ENCODE measurements at regions not wholly inside any gene's neighbourhood (a gene's known extent, or its start where the extent isn't known, plus 50 kb on each side); places are given as distances from the start of the nearest gene placed in this dataset.

DNA sequence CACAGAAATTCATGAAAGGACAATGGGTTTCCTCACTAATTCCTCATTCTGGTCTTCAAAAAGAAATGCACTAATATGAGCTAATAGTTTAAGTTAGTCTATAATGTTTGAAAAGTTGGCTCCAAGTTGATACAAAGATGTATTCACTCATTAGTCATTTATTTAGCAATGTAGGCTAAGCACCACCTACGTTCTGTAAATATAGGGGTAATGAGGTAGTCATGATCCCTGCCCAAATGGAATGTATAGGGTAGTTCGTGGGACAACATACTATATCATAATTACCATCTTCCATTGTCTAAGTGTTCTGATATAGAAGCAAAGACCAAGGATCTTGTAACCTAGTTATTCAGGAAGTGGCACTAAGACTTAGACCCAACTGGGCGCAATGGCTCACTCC is 86.5 kb downstream of the DIO2 start:
- in situ Hi-C loops (cut with MboI; ENCODE audit: low sequenced_read_pairs, unreplicated experiment): no loop called here
- TF ChIP-seq, protein P1, sequence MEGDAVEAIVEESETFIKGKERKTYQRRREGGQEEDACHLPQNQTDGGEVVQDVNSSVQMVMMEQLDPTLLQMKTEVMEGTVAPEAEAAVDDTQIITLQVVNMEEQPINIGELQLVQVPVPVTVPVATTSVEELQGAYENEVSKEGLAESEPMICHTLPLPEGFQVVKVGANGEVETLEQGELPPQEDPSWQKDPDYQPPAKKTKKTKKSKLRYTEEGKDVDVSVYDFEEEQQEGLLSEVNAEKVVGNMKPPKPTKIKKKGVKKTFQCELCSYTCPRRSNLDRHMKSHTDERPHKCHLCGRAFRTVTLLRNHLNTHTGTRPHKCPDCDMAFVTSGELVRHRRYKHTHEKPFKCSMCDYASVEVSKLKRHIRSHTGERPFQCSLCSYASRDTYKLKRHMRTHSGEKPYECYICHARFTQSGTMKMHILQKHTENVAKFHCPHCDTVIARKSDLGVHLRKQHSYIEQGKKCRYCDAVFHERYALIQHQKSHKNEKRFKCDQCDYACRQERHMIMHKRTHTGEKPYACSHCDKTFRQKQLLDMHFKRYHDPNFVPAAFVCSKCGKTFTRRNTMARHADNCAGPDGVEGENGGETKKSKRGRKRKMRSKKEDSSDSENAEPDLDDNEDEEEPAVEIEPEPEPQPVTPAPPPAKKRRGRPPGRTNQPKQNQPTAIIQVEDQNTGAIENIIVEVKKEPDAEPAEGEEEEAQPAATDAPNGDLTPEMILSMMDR (IDR thresholded peaks at IDR 0.05; ENCODE audit: borderline replicate concordance, control extremely low read depth, extremely low read depth, insufficient read depth, missing control alignments): no peak
- no peak for DNase-seq (ENCODE audit: low spot score)

DNA sequence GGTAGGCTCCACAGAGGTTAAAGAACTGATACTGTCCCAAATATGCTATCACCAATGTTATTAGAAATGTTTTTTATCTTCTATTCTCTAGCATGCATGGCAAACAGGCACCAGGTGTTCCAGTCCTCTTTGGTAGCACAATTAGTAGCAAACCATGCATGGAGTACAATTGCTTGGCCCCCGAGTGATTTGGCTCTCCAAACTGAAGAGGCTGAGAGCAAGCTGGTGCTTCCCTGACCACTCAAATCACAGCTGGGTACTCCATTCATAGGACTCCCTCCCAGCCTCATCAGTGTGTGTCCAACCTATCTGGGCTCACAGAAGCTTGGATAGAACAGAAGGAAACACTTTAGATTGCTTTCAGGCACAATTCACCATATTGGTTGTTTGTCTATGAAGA is 93.4 kb downstream of the DIO2 start:
- TF ChIP-seq, protein P1 (IDR thresholded peaks at IDR 0.05; ENCODE audit: borderline replicate concordance, control extremely low read depth, extremely low read depth, insufficient read depth, missing control alignments): no peak
- DNase-seq (ENCODE audit: low spot score): no peak
- in situ Hi-C loops (cut with MboI; ENCODE audit: low sequenced_read_pairs, unreplicated experiment): no loop called here

DNA sequence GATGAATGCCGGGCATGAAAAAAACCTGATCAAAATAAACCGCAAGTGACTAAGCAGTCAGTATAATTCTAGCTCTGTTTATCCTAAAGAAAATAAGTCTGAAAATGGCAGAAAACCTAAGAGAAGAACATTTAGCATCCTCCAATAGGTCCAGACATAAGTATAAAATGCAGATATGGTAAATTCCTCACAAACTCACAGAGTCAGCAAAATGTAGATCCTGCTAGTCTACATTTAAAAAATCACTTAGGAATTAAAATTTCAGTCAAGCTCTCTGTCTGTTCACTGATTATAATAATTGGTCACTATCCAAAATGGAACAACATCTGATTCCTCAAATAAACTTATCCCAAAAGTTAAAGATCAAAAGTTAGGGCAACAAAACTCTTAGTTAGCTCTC is 95.1 kb downstream of the DIO2 start:
- no peak for DNase-seq (ENCODE audit: low spot score)
- in situ Hi-C loops (cut with MboI; ENCODE audit: low sequenced_read_pairs, unreplicated experiment): no loop called here
- TF ChIP-seq, protein P1 (IDR thresholded peaks at IDR 0.05; ENCODE audit: borderline replicate concordance, control extremely low read depth, extremely low read depth, insufficient read depth, missing control alignments): no peak

DNA sequence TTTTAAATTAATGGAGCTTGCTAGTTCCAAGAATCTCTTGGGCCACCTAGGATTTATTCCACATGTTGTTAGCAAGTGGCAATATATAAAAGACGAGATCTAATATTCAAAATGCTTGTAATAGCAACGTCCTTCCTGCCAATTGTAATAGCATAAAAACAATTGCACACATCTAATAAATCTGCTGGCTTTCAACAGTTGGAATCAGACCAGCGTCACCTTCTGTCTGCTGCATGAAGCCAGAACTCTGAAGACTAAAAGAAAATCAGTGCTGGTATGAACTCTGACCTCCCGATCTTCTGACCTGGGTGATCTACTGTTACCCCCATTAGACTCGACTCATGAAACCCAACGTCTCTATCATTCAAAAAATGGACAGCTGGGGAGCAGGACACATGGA is 100.6 kb downstream of the DIO2 start:
- TF ChIP-seq, protein P1 (IDR thresholded peaks at IDR 0.05; ENCODE audit: borderline replicate concordance, control extremely low read depth, extremely low read depth, insufficient read depth, missing control alignments): no peak
- no peak for DNase-seq (ENCODE audit: low spot score)
- in situ Hi-C loops (cut with MboI; ENCODE audit: low sequenced_read_pairs, unreplicated experiment): no loop called here

DNA sequence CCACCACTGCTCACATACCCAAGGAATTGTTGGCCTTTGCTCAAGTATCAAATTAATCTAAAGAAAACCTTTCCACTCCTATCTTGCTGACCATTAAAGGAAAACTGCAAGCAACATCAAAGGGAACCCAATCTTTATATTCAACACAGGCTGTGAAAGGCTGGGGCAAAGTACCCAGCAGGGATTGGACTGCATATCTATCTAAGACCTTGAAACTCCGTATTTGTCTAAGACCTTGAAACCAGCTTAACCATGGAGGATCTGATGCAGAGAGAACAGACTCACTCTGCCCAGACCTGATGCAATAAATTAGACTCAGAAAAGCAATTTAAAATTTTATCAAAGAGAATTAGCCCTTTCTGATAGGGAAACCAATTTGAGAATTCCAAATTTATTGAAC is 102.2 kb downstream of the DIO2 start:
- in situ Hi-C loops (cut with MboI; ENCODE audit: low sequenced_read_pairs, unreplicated experiment): no loop called here
- TF ChIP-seq, protein P1 (IDR thresholded peaks at IDR 0.05; ENCODE audit: borderline replicate concordance, control extremely low read depth, extremely low read depth, insufficient read depth, missing control alignments): no peak
- DNase-seq (ENCODE audit: low spot score): no peak

DNA sequence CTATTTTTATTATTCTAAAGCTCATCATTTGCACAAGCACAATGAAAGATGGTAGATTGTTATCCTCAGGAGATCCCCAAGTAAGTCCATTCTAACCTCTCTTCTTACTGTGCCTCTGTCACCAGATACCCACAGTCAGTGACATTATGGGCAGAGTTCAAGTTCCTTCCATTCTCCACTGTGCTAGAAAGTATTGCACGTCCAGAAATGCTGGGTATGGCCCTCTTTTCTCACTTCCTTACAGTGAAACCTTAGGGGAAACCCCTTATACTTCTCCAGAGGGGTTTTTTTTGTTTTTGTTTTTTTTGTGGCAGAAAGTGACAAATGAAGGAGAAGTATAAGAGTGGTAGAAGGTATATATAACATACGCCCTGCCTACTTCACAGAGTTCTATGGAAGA is 102.9 kb downstream of the DIO2 start:
- TF ChIP-seq, protein P1 (IDR thresholded peaks at IDR 0.05; ENCODE audit: borderline replicate concordance, control extremely low read depth, extremely low read depth, insufficient read depth, missing control alignments): no peak
- in situ Hi-C loops (cut with MboI; ENCODE audit: low sequenced_read_pairs, unreplicated experiment): no loop called here
- no peak for DNase-seq (ENCODE audit: low spot score)

DNA sequence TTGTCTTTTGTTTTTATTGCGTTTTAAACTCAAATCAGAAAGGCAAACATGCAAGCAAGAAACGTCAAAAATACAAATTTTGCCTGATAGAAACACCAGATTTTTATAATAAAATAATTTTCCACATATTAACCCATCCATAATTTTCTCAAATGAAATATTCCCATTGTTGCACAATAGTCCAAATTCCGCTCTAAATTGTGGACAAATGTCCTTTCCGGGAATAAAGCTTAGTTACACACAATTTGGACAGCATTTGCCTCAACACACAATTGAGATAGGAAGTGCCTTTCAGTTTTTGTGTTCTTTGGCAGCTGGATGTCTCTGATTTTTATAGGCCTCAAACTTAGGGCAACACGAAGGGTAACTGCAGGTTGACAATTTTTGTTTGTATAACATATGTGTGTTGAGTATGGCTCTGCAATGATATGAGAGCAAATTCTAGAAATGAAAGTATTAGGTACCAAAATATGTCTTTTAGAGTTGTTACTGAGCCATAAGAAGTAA is 105.8 kb downstream of the DIO2 start:
- TF ChIP-seq, protein P1 (IDR thresholded peaks at IDR 0.05; ENCODE audit: borderline replicate concordance, control extremely low read depth, extremely low read depth, insufficient read depth, missing control alignments): no peak
- no peak for DNase-seq (ENCODE audit: low spot score)
- in situ Hi-C loops (cut with MboI; ENCODE audit: low sequenced_read_pairs, unreplicated experiment): no loop called here
